Keratinocyte (primary cell): ENCODE measurements at regions not wholly inside any gene's neighbourhood (a gene's known extent, or its start where the extent isn't known, plus 50 kb on each side); places are given as distances from the start of the nearest gene placed in this dataset.

ENCODE experiments used
- DNase-seq: peaks from one replicate; pipeline ENCODE4 v3.0.0-alpha.2; 2011; ENCODE audit warnings: low read depth, missing footprints, low spot score
- FAIRE-seq: peaks from 2 replicates; lab custom pipeline; 2011; peaks lifted over from hg19 to GRCh38; lab: Jason Lieb, UNC
- H2AFZ ChIP-seq: 2 replicates; pipeline ENCODE4 v1.6.0; 2012; ENCODE audit warnings: low read length, control low read depth, inconsistent platforms; ENCODE audit not compliant: control insufficient read depth
- H3K27ac ChIP-seq: 2 replicates; pipeline ENCODE4 v1.5.1; 2011; ENCODE audit warnings: low read length; ENCODE audit not compliant: control insufficient read depth, insufficient read depth
- H3K27me3 ChIP-seq: 3 replicates; pipeline ENCODE4 v1.6.0; 2011; ENCODE audit warnings: low read length; ENCODE audit not compliant: control insufficient read depth, insufficient read depth; ENCODE audit errors: extremely low read depth
- H3K36me3 ChIP-seq, 2 experiments: 2 replicates in 1 of 2; 3 replicates in 1 of 2; pipeline ENCODE4 v1.5.1; 2011; ENCODE audit warnings: low read length in 2 of 2, mild to moderate bottlenecking in 1 of 2; ENCODE audit not compliant: control insufficient read depth in 2 of 2, insufficient read depth in 2 of 2; ENCODE audit errors: extremely low read depth in 1 of 2
- H3K4me1 ChIP-seq: 3 replicates; pipeline ENCODE4 v1.5.1; 2011; ENCODE audit warnings: low read length; ENCODE audit not compliant: control insufficient read depth, insufficient read depth; ENCODE audit errors: extremely low read depth
- H3K4me2 ChIP-seq: 3 replicates; pipeline ENCODE4 v1.6.0; 2011; ENCODE audit warnings: low read depth, low read length; ENCODE audit not compliant: control insufficient read depth, insufficient read depth; ENCODE audit errors: extremely low read depth
- H3K4me3 ChIP-seq, 3 experiments: fragments of 200-600 bp in 1 of 3; sonication (generic) in 1 of 3; 2 replicates in 2 of 3; 3 replicates in 1 of 3; pipeline ENCODE4 v1.5.1; 2011 to 2016; ENCODE audit warnings: low read length in 3 of 3, mild to moderate bottlenecking in 3 of 3, control low read depth in 2 of 3, inconsistent platforms in 1 of 3, low read depth in 1 of 3, mixed read lengths in 1 of 3, mixed run types in 1 of 3, moderate library complexity in 1 of 3; ENCODE audit not compliant: control insufficient read depth in 2 of 3, insufficient read depth in 2 of 3; ENCODE audit errors: extremely low read depth in 1 of 3
- H3K79me2 ChIP-seq: 2 replicates; pipeline ENCODE4 v1.6.0; 2012; ENCODE audit warnings: low read length; ENCODE audit not compliant: control insufficient read depth, insufficient read depth
- H3K9ac ChIP-seq: 3 replicates; pipeline ENCODE4 v1.6.0; 2011; ENCODE audit warnings: low read length; ENCODE audit not compliant: control insufficient read depth, insufficient read depth; ENCODE audit errors: extremely low read depth
- H3K9me1 ChIP-seq: 3 replicates; pipeline ENCODE4 v1.6.0; 2011; ENCODE audit warnings: low read length; ENCODE audit not compliant: control insufficient read depth, insufficient read depth; ENCODE audit errors: extremely low read depth
- H3K9me3 ChIP-seq: 2 replicates; pipeline ENCODE4 v1.5.1; 2012; ENCODE audit warnings: low read depth, low read length; ENCODE audit not compliant: control insufficient read depth
- H4K20me1 ChIP-seq: 3 replicates; pipeline ENCODE4 v1.6.0; 2011; ENCODE audit warnings: low read length; ENCODE audit not compliant: control insufficient read depth, insufficient read depth; ENCODE audit errors: extremely low read depth
- EZH2 ChIP-seq: IDR thresholded peaks from one replicate; pipeline ENCODE4 v1.6.1; 2012; ENCODE audit warnings: inconsistent platforms, mild to moderate bottlenecking, low read length, moderate library complexity
- dilution Hi-C: fragments of 300-500 bp; cut with MboI; formaldehyde crosslinking; loops from one replicate; pipeline ENCODE4 v1.7.0; 2020; ENCODE audit warnings: low sequenced_read_pairs; ENCODE audit not compliant: extremely low pct_ligation_motif_present
- TF ChIP-seq, protein P1 (sequence below), 3 experiments: IDR thresholded peaks in 1 of 3; conservative IDR thresholded peaks in 1 of 3; optimal IDR thresholded peaks in 1 of 3; 2 replicates in 2 of 3; 3 replicates in 1 of 3; pipeline versions ENCODE3 to v1.5.1; 2011; ENCODE audit warnings: low read length in 3 of 3, mild to moderate bottlenecking in 3 of 3, moderate library complexity in 2 of 3, control low read depth in 1 of 3, inconsistent platforms in 1 of 3; ENCODE audit not compliant: insufficient read depth in 2 of 3; ENCODE audit errors: extremely low read depth in 1 of 3

DNA sequence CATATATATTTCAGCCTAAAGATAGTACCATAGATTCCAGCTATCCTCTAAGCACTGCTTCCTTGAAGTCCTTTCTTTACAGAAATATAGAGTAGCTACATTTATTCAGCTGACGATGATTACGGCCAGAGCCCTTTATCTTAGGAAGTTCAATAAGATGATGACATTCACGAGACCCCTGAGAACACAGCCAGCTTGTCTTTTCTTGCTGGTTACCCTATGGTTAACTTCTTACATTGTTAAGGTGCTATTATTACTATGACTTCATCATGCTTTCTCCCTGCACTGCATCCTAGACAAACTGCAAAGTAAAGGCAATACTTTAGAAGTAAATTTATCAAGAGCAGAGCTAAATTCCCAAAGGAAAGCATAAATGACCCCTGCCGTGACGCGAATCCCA is 214.4 kb upstream of the LRFN5 start:
- Histone ChIP-seq H3K27me3 (no peaks in the 10 kb centered on the region), H3K36me3 (no peaks in the 10 kb centered on the region), H3K9ac (no peak overlapping the region), H3K27ac (no peak overlapping the region), H3K4me2 (no peak overlapping the region), H3K9me1 (no peaks in the 10 kb centered on the region), H2AFZ (no peak overlapping the region), H4K20me1 (no peaks in the 10 kb centered on the region), H3K79me2 (no peaks in the 10 kb centered on the region), H3K9me3 (no peaks in the 10 kb centered on the region), H3K4me1 (no peaks in the 10 kb centered on the region), H3K4me3 (no peak overlapping the region)
- TF ChIP-seq, protein P1, sequence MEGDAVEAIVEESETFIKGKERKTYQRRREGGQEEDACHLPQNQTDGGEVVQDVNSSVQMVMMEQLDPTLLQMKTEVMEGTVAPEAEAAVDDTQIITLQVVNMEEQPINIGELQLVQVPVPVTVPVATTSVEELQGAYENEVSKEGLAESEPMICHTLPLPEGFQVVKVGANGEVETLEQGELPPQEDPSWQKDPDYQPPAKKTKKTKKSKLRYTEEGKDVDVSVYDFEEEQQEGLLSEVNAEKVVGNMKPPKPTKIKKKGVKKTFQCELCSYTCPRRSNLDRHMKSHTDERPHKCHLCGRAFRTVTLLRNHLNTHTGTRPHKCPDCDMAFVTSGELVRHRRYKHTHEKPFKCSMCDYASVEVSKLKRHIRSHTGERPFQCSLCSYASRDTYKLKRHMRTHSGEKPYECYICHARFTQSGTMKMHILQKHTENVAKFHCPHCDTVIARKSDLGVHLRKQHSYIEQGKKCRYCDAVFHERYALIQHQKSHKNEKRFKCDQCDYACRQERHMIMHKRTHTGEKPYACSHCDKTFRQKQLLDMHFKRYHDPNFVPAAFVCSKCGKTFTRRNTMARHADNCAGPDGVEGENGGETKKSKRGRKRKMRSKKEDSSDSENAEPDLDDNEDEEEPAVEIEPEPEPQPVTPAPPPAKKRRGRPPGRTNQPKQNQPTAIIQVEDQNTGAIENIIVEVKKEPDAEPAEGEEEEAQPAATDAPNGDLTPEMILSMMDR (optimal IDR thresholded peaks at IDR 0.05 in 1 of 3, IDR thresholded peaks at IDR 0.05 in 1 of 3, conservative IDR thresholded peaks at IDR 0.05 in 1 of 3; ENCODE audit: extremely low read depth in 1 of 3, insufficient read depth in 2 of 3, low read length in 3 of 3): no peak
- TF ChIP-seq EZH2: no peak
- no peak for DNase-seq
- dilution Hi-C loops: no loop called here
- FAIRE-seq: no peak

DNA sequence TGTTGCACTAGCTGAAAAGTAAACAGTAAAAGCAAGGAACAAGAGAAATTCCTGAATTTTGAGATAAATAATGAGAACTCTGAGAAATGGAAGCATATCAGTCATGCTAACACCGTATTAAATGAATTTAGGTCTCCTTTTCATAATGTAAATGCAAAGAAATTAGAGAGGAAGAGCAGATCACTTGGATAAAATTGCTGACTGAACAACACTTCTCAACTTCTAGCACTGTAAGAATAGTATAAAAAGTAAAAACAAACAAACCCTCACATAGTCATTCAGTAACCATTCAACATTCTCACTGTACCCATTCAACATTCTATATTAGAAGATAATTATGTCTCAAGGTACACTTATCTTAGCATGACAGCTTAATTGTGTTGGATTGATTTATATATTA is 217.3 kb upstream of the LRFN5 start:
- FAIRE-seq: no peak
- H2AFZ ChIP-seq: no peak overlapping the region

More for the DNA sequence above, 217.3 kb upstream of the LRFN5 start:
- TF ChIP-seq, protein P1 (optimal IDR thresholded peaks at IDR 0.05 in 1 of 3, IDR thresholded peaks at IDR 0.05 in 1 of 3, conservative IDR thresholded peaks at IDR 0.05 in 1 of 3; ENCODE audit: extremely low read depth in 1 of 3, insufficient read depth in 2 of 3, low read length in 3 of 3): no peak
- TF ChIP-seq EZH2: no peak
- Histone ChIP-seq H3K4me1 (no peaks in the 10 kb centered on the region), H3K9me3 (no peaks in the 10 kb centered on the region), H3K79me2 (no peaks in the 10 kb centered on the region), H3K4me2 (no peak overlapping the region), H4K20me1 (no peaks in the 10 kb centered on the region), H3K4me3 (no peak overlapping the region), H3K9ac (no peak overlapping the region), H3K27me3 (no peaks in the 10 kb centered on the region), H3K27ac (no peak overlapping the region), H3K36me3 (no peaks in the 10 kb centered on the region), H3K9me1 (no peaks in the 10 kb centered on the region)
- no peak for DNase-seq
- dilution Hi-C loops: no loop called here
